Lower leg skin (tissue), 3 donors: ENCODE measurements at regions not wholly inside any gene's neighbourhood (a gene's known extent, or its start where the extent isn't known, plus 50 kb on each side); places are given as distances from the start of the nearest gene placed in this dataset.

Experiments used
- POLR2A ChIP-seq, 2 donors: fragments of 450-650 bp; IDR thresholded peaks; one replicate each; pipeline ENCODE4 v1.6.1; 2016 to 2017; ENCODE audit warnings: antibody characterized with exemption in 2 of 2, mild to moderate bottlenecking in 1 of 2, moderate library complexity in 1 of 2
- TF ChIP-seq, protein P1 (sequence below), 3 donors: fragments of 450-650 bp; IDR thresholded peaks; one replicate each; pipeline ENCODE4 v1.5.1; 2016; ENCODE audit warnings: antibody characterized with exemption in 3 of 3, mild to moderate bottlenecking in 3 of 3, moderate library complexity in 2 of 3

DNA sequence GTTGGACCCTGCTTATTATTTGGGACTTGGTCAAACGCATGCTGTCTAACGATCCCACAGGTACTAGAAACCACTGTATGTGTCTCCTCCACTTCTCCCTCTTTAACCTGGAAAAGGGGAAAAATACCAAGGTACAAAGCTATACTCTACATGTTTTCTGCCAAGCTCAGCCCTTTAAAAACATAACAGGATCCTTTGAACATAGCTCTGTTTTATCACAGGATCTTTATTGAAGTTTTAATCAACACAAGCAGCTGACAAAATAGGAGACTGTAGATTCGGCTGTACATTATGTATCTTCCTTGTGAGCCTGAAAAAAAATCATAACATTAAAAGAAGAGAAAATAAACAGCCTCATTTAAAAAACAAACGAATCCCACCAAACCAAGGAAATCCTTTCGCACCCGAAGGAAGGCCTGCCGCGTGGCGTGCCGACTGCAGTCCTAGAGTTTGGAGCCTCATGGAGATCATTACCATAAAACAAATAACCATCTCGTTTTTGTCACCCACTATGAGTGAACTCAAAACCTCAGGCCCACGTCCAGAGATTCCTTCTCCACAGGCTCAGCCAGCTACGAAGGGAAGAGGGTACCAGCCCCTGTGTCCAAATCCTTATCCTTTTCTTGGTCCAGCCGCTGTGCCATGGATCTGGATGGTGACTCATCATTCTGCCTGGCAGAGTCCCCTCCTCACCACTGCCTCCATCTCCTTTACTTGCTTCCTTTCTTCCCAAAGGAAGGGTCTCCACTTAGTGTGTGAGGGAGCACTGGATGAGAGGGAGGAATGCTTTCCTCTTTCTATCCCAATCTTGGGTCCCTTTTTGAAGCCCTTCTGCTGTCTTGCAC lies 651.1 kb downstream of the CCDC171 start:
- TF ChIP-seq, protein P1, sequence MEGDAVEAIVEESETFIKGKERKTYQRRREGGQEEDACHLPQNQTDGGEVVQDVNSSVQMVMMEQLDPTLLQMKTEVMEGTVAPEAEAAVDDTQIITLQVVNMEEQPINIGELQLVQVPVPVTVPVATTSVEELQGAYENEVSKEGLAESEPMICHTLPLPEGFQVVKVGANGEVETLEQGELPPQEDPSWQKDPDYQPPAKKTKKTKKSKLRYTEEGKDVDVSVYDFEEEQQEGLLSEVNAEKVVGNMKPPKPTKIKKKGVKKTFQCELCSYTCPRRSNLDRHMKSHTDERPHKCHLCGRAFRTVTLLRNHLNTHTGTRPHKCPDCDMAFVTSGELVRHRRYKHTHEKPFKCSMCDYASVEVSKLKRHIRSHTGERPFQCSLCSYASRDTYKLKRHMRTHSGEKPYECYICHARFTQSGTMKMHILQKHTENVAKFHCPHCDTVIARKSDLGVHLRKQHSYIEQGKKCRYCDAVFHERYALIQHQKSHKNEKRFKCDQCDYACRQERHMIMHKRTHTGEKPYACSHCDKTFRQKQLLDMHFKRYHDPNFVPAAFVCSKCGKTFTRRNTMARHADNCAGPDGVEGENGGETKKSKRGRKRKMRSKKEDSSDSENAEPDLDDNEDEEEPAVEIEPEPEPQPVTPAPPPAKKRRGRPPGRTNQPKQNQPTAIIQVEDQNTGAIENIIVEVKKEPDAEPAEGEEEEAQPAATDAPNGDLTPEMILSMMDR (IDR thresholded peaks at IDR 0.05), result no peak
- no peak for TF ChIP-seq POLR2A (IDR thresholded peaks at IDR 0.05)
